ENCODE measurements at regions not wholly inside any gene's neighbourhood (a gene's known extent, or its start where the extent isn't known, plus 50 kb on each side); places are given as distances from the start of the nearest gene placed in this dataset.
"Not testable (repeated sequence)": the region's sequence is repeated elsewhere in the genome, so short reads cannot be mapped to it uniquely, and the experiment has no call there.

GRCh38 chr2:105488285-105488684, 89.4 kb upstream of the FHL2 start:
- DNase-seq = no peak

DNA sequence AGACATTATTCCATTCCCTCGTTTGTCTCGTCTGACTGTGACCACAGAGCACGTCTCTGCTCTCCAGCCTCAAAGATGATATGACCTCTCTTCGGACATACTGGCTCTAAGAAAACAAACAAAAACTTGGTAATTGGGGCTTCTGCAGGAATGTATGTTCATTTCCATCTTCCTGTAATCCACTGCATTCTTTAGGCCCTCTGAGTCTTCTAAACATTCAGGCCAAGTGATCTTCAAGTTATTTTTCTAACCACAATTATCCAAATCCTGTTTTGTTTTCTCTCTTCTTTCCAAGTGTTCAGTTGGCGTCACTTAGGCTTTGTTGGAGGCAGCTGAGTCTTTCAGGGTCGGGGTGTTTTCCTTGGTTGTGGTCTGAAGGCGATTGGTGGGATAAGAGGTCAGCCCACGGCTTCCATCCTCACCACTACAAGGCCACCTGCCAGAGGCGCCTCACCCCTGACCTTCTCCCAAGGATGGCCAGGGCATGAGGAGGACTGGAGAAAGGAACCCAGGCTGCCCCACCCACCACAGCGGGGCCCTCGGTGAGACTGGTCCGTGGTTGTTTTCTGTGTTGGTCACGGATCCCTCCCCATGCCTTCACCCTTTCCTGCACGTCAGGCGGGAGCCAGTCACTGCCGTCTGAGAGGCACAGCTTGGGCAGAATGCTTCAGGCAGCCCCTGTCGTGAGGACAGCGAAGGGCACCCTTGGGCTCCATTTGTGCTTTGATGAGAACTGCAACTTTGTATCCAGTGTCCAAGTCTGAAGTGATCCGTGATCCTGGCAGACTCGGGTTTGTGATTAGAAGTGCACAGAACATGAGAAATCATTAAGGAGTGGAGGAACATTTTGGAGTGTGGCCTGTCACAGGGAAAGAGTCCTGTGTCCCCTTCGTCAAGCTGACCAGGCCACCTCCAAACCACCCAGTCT, 88.6 kb upstream of the FHL2 start:
- no peak for DNase-seq

DNA sequence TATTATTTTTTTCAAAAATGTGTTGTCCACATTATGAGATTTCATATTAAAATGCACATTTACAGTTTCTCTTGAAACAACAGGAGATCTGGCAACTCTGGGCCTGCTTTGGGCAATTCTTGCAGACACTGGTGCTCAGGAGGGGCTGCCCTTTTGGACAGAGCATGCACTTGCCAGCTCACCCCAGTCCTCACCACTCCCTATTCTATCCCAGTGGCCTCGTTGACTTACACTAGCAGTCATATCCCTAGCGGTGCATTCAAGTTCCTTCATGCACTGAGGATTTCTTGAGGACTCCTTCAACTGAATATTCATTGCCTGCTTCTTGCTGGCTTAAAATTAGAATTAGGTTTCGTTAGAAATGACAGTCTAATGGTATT, 87.9 kb upstream of the FHL2 start:
- DNase-seq = no peak

GRCh38 chr2:105478670-105479069, 79.8 kb upstream of the FHL2 start:
- no peak for DNase-seq

- not testable (repeated sequence) for DNase-seq
Measured at GRCh38 chr2:105477050-105477620, 78.3 kb upstream of the FHL2 start.

DNA sequence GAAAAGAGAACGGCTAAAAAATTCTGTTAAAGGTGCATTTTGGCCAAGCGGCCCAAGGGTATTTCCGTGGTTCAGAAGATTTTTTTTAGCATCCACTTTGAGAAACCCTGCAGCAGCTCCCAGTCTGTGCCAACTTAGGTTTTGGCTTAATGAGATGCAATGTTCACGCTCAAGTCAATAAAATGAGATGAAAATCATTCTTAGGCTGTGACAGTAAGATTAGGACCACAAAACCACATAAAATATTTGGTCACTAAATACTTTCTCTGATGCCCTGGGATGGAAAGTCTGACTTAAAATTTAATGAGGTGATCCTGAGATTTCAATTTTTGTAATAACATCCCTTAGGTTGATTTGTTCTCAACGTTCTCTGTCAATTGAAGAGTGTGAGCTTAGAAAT, 74.2 kb upstream of the FHL2 start:
- DNase-seq = no peak

DNA sequence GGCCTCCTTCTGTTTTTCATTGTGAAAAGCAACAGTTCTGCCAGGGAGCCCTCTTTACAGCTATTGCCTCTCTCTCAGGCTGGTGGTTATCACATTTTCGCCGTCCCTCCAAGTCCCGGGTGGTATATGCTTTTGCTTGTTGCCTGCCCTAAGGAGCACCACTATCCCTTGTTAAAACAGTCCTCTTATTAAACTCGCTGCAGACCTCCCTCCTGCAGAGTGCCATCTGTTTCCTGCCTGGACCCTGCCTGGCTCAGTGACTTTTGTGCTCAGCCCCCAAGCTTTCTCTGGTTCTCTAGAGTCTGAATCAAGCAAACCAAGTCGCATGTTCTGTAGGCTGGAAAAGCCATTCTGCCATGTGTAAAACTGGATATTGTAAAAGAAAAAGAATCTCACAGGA, 72.1 kb upstream of the FHL2 start:
- no peak for DNase-seq

GRCh38 chr2:105469781-105470180, 70.9 kb upstream of the FHL2 start:
- DNase-seq = no peak

- DNase-seq = no peak
Measured at GRCh38 chr2:105468582-105469042, 69.8 kb upstream of the FHL2 start.

DNA sequence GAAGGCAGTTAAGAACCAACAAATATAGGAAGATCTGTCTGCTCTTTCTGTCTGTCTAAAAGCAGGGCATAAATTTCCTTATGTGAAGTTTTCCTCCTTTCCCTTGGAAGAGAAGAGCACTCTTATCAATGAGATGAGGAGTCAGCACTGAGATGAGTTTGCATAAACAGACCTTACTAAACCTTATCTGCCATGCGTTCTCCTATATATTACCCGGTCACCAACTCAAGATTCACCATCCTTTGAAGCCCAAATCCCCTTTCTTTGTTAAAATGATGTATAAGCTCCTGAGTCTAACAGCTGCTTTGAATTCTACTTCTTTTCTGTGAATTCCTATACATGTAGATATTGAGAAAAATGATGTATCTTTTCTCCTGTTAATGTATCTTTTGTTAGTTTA, 65.5 kb upstream of the FHL2 start:
- no peak for DNase-seq

GRCh38 chr2:105460048-105460732, 61.3 kb upstream of the FHL2 start:
- DNase-seq = no peak

DNA sequence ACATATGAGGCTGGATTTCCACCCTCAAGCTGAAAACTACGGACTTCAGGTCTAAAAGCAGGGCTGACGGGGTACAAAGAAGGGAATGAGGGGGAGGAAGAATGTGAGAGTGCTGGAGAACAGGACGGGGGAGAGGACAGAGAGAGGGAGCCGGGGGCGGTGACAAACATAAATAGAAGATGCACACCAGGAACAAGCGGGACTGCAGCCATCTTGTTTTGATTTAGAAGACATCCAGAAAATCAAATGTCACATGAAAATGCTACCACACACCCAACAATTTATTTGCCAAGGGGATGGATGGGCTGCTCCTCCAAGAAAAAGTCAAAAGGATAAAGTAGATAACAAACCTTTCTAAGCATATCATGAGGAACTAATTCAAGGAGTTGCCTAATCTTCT, 59.2 kb upstream of the FHL2 start:
- no peak for DNase-seq

- no peak for DNase-seq
Measured at GRCh38 chr2:105455488-105456003, 56.7 kb upstream of the FHL2 start.

DNA sequence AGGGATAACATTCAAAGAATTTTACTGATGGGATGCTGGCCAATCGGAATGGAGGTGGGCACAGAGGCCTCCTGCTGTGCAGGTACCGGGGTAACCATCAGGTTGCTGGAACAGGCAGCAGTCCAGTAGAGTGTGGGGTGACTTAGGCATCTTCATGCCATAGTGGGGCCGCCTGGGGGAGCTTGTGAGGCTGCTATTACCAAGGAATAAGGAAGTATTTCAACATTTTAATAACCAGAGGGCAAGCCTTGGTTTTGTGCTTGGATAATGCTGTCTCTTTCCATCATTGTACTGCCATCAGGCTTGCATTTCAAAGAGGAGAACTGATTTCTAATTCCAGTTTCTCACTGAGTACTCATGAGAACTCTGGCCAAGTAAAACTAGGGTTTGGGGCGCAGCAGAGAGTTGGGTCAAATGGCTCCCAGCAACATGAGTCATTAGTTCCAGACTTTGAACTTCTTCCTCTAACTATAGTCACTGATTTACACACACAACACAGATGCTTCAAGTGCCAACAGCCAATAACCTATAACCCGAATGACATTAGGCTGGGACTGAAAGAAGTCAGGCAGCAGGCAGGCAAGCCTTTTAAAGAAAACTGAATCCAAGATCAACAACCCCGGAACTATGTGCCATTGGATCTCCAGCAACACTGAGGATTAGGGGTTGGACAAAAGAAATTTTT, 56.1 kb upstream of the FHL2 start:
- no peak for DNase-seq

- no peak for DNase-seq
Measured at GRCh38 chr2:105451571-105452166, 52.8 kb upstream of the FHL2 start.

GRCh38 chr2:105450471-105450870, 51.6 kb upstream of the FHL2 start:
- no peak for DNase-seq

GRCh38 chr2:105449076-105449475, 50.2 kb upstream of the FHL2 start:
- no peak for DNase-seq
